Suprapubic skin (tissue), 4 donors: ENCODE measurements at regions not wholly inside any gene's neighbourhood (a gene's known extent, or its start where the extent isn't known, plus 50 kb on each side); places are given as distances from the start of the nearest gene placed in this dataset.
"Not testable (repeated sequence)": the region's sequence is repeated elsewhere in the genome, so short reads cannot be mapped to it uniquely, and the experiment has no call there.

Experiments
- DNase-seq, 2 donors: peaks; one replicate each; pipeline ENCODE4 v3.0.0-alpha.2; 2019; ENCODE audit warnings: low spot score in 2 of 2
- H3K27ac ChIP-seq: fragments of 200-600 bp; sonication (generic); one replicate; pipeline ENCODE4 v1.5.1; 2019
- H3K27me3 ChIP-seq: fragments of 200-600 bp; sonication (generic); one replicate; pipeline ENCODE4 v1.5.1; 2019
- H3K36me3 ChIP-seq: fragments of 200-600 bp; sonication (generic); one replicate; pipeline ENCODE4 v1.5.1; 2019
- H3K4me1 ChIP-seq: fragments of 200-600 bp; sonication (generic); one replicate; pipeline ENCODE4 v1.5.1; 2019
- H3K4me3 ChIP-seq: fragments of 200-600 bp; sonication (generic); one replicate; pipeline ENCODE4 v1.5.1; 2019; ENCODE audit warnings: mild to moderate bottlenecking
- H3K9me3 ChIP-seq: fragments of 200-600 bp; sonication (generic); one replicate; pipeline ENCODE4 v1.5.1; 2019
- CTCF ChIP-seq, 2 donors: fragments of 200-600 bp in 1 of 2; fragments of 450-650 bp in 1 of 2; sonication (generic) in 1 of 2; IDR thresholded peaks; one replicate each; pipeline ENCODE4 v1.5.1; 2016 to 2019; ENCODE audit warnings: antibody characterized with exemption in 2 of 2, mild to moderate bottlenecking in 1 of 2, moderate library complexity in 1 of 2
- EP300 ChIP-seq: sonication (generic); formaldehyde crosslinking; IDR thresholded peaks from one replicate; pipeline ENCODE4 v1.6.1; 2017; ENCODE audit warnings: antibody characterized with exemption
- POLR2A ChIP-seq, 2 donors: fragments of 450-650 bp; IDR thresholded peaks; one replicate each; pipeline ENCODE4 v1.6.1; 2017; ENCODE audit warnings: antibody characterized with exemption in 2 of 2, mild to moderate bottlenecking in 2 of 2, moderate library complexity in 2 of 2
- POLR2AphosphoS5 ChIP-seq, 3 donors: sonication (generic); formaldehyde crosslinking; IDR thresholded peaks; one replicate each; pipeline ENCODE4 v1.6.1; 2017; ENCODE audit warnings: antibody characterized with exemption in 3 of 3
- WGBS: methylation state at CpG from one replicate; pipeline ENCODE4 v1.1.5; 2018; 5-methylcytosine and 5-hydroxymethylcytosine counted together

- no peak overlapping the region for H3K4me3 ChIP-seq
Measured at GRCh38 chr1:96464066-96464465, 257.5 kb upstream of the PTBP2 start.

GRCh38 chr1:96464522-96464921 is 257.1 kb upstream of the PTBP2 start:
- Histone ChIP-seq H3K27me3 (no peaks in the 10 kb centered on the region), H3K4me1 (no peaks in the 10 kb centered on the region), H3K36me3 (no peaks in the 10 kb centered on the region), H3K27ac (no peak overlapping the region), H3K4me3 (no peak overlapping the region), H3K9me3 (no peaks in the 10 kb centered on the region)
- no peak for TF ChIP-seq EP300
- TF ChIP-seq POLR2AphosphoS5 (IDR thresholded peaks at IDR 0.05), result no peak
- no peak for TF ChIP-seq CTCF (IDR thresholded peaks at IDR 0.05)
- TF ChIP-seq POLR2A (IDR thresholded peaks at IDR 0.05), result no peak
- DNase-seq, result no peak
- 88% methylated on average over 5 of the region's 5 CpGs for WGBS

More at GRCh38 chr1:96464066-96464465, 257.5 kb upstream of the PTBP2 start:
- no peak for DNase-seq
- Histone ChIP-seq H3K36me3 (no peaks in the 10 kb centered on the region), H3K4me1 (no peaks in the 10 kb centered on the region), H3K27me3 (no peaks in the 10 kb centered on the region), H3K9me3 (no peaks in the 10 kb centered on the region), H3K27ac (no peak overlapping the region)
- TF ChIP-seq CTCF (IDR thresholded peaks at IDR 0.05) (no peak), EP300 (no peak), POLR2AphosphoS5 (IDR thresholded peaks at IDR 0.05) (no peak), POLR2A (IDR thresholded peaks at IDR 0.05) (no peak)
- WGBS, result 58% methylated on average over 3 of the region's 3 CpGs

GRCh38 chr1:96464991-96465390 is 256.6 kb upstream of the PTBP2 start:
- no peak for TF ChIP-seq CTCF (IDR thresholded peaks at IDR 0.05)
- TF ChIP-seq POLR2A (IDR thresholded peaks at IDR 0.05), result no peak
- TF ChIP-seq POLR2AphosphoS5 (IDR thresholded peaks at IDR 0.05), result no peak
- no peak for TF ChIP-seq EP300
- Histone ChIP-seq H3K27me3 (no peaks in the 10 kb centered on the region), H3K27ac (no peak overlapping the region), H3K36me3 (no peaks in the 10 kb centered on the region), H3K4me3 (no peak overlapping the region), H3K9me3 (no peaks in the 10 kb centered on the region), H3K4me1 (no peaks in the 10 kb centered on the region)
- WGBS, result 92% methylated on average over 3 of the region's 3 CpGs
- DNase-seq, result no peak

- Histone ChIP-seq H3K9me3 (no peaks in the 10 kb centered on the region), H3K27ac (no peak overlapping the region), H3K4me1 (no peaks in the 10 kb centered on the region), H3K27me3 (no peaks in the 10 kb centered on the region), H3K36me3 (no peaks in the 10 kb centered on the region), H3K4me3 (no peak overlapping the region)
- WGBS, result 77% methylated on average over 8 of the region's 8 CpGs
- DNase-seq, result no peak
- TF ChIP-seq POLR2A (IDR thresholded peaks at IDR 0.05), result no peak
- no peak for TF ChIP-seq EP300
- TF ChIP-seq CTCF (IDR thresholded peaks at IDR 0.05), result no peak
- no peak for TF ChIP-seq POLR2AphosphoS5 (IDR thresholded peaks at IDR 0.05)
Measured at GRCh38 chr1:96465441-96465840, 256.1 kb upstream of the PTBP2 start.

GRCh38 chr1:96466842-96467241 is 254.7 kb upstream of the PTBP2 start:
- WGBS, result 83% methylated on average over 1 of the region's 1 CpG
- no peak for DNase-seq
- no peak for TF ChIP-seq POLR2A (IDR thresholded peaks at IDR 0.05)
- TF ChIP-seq EP300, result no peak
- TF ChIP-seq CTCF (IDR thresholded peaks at IDR 0.05), result no peak
- no peak for TF ChIP-seq POLR2AphosphoS5 (IDR thresholded peaks at IDR 0.05)
- no peaks in the 10 kb centered on the region for H3K4me1 ChIP-seq
- H3K9me3 ChIP-seq, result no peaks in the 10 kb centered on the region
- H3K27ac ChIP-seq, result no peak overlapping the region
- H3K36me3 ChIP-seq, result no peaks in the 10 kb centered on the region
- H3K4me3 ChIP-seq, result no peak overlapping the region
- H3K27me3 ChIP-seq, result no peaks in the 10 kb centered on the region

- H3K4me3 ChIP-seq, H3K4me1 ChIP-seq, H3K27ac ChIP-seq, DNase-seq, H3K36me3 ChIP-seq, H3K27me3 ChIP-seq, H3K9me3 ChIP-seq: not testable (repeated sequence)
- WGBS, result no CpG with 5 or more reads among the region's 24 CpGs
Measured at GRCh38 chr1:96469726-96470125, 251.9 kb upstream of the PTBP2 start.
